Frontal cortex (tissue), 3 donors: ENCODE measurements at regions not wholly inside any gene's neighbourhood (a gene's known extent, or its start where the extent isn't known, plus 50 kb on each side); places are given as distances from the start of the nearest gene placed in this dataset.

Experiments
- DNase-seq, 2 donors: peaks; one replicate each; pipeline ENCODE4 v3.0.0; 2012; ENCODE audit warnings: low spot score in 2 of 2
- FAIRE-seq: peaks from 2 replicates; lab custom pipeline; 2012; peaks lifted over from hg19 to GRCh38; lab: Jason Lieb, UNC
- donor health status: control.
- donor health status: control.
- donor health status: control.

DNA sequence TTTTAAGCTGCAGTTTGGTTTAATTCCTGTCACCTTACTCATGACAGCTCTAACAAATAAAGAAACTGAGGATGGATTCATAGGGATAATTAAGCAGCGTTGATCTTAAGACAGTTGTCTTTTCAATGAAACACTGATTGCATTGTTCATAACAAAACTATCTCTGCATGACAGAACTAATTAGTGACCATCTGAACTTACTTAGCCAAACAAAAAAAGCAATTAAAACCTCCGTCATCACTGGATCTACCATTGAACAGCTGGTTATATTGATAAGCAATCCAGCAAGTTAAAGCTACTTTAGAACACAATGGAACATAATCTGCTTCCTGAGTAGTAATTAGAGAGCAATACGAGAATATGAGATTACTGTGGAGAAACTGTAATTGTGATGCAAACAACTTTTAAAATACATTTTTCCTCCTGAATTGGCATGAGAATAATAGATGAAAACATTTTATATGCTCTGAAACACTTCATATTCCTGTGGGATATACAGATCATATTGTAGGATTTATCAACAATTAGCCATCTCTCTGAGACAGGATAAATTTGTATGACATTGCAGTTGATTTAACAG lies 2576.8 kb downstream of the PCDH7 start:
- DNase-seq, result no peak
- no peak for FAIRE-seq

DNA sequence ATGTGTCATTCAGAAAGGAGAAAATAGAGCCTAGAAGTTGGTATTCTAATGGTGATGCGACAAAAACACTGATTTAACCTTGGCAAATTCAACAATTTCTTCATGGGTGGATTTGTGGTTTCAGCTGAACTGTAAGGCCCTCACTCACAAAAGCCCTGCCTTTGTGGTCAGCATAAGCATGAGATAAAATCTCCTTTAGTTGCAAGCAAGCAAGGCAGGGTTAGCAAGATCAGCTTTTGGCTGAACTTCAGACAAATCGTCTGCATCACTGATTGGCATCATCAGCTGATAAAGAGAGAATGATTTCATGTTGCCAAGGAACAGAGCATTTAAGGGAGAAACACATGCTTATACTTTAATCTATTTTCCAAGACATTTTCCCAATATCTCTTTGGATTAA lies 2582.2 kb downstream of the PCDH7 start:
- DNase-seq, result no peak
- FAIRE-seq, result no peak

DNA sequence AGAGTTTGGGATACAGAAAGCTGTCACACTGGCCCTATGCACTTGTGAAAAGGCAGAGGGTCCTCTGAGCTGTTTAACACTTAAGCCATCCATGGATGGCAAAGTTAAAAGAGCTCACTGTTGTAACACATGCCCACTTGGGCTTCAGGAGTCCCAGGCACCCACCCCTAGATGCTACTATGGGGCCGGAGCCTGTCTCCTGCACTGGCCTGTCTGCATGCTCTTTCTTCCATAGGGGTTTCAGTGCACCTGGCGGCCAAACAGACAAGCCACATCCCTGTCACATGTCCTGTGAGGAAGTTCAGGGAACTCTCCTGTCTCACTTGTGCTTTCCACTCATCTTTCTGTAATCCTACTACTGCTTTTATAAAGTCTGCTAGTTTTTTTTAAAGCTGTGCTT lies 2586.0 kb downstream of the PCDH7 start:
- FAIRE-seq, result no peak
- DNase-seq, result no peak

DNA sequence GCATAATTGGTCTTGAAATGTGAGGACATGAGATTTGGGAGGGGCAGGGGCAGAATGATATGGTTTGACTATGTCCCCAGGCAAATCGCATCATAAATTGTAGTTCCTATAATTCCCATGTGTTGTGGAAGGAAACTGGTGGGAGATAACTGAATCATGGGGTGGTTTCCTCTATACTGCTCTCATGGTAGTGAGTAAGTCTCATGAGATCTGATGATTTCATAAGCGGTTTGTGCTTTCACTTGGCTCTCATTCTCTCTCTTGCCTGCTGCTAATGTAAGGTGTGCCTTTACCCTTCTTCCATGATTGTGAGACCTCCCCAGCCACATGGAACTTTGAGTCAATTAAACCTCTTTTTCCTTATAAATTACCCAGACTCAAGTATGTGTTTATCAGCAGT lies 2595.9 kb downstream of the PCDH7 start:
- DNase-seq, result no peak
- no peak for FAIRE-seq

DNA sequence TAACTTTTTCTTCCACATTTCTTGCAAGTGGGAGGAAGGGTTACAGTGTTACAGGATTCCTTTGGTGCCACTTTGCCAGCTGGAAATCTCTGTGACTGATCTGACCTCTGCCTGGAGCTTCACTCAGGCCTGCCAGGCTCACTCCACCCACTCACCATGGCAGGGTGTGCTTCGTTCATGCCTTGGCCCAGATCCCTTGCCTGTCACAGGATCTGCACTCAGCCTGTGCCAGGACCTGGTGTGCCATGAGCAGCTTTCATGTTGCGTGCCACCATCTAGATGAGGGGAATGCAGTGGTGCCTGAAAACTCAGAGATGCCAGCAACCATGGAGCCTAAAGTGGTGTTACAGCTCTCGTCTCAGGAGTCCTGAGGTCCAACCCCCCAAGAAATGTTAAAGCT lies 2596.4 kb downstream of the PCDH7 start:
- DNase-seq (no peak), FAIRE-seq (no peak)

DNA sequence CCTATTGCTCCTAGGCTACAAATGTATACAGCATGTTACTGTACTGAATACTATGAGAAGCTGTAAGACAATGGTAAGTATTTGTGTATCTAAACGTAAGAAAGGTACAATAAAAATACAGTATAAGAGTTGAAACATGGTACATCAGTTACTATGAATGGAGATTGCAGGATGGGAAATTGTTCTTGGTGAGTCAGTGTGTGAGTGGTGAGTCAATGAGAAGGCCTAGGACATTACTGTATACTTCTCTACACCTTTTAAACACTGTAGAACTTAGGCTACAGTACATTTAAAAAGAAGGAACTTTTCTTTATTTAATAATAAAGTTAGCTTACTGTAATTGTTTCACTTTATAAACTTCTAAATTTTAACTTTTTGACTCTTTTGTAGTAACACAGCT lies 2603.2 kb downstream of the PCDH7 start:
- DNase-seq (no peak), FAIRE-seq (no peak)

DNA sequence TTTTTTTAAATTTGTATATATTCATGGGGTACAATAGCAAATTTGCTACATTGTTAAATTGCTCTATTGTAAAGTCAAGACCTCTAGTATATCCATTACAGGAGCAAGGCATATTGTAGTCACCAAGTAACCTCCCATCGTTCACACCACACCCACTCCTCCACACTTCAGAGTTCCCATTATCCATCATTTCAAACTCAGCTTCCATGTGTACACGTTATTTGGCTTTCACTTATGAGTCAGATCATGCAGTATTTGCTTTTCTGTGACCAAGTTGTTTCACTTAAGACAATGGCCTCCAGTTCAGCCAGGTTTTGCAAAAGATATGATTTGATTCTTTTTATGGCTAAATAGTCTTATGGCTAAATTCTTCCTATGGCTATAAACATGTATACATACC lies 2614.2 kb downstream of the PCDH7 start:
- DNase-seq (no peak), FAIRE-seq (no peak)

DNA sequence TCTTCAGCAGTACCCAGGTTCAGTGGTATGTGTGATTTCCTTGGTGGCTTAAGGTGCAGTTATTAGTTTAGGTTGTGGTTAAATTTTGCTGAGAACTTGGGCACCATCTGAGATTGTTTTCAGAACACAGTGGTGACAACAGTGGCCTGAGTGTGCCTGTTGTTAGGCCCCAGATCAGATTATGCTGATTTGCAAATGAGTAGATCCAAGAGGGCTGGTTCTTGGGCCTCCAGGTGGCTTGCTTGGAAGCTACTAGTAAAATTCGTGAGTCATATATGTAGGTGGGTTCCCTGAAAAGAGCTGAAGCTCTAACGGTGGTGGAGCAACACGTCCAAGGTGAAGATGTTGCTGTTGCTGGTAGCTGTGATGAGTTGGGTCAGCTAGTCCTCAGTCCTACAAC lies 2619.6 kb downstream of the PCDH7 start:
- FAIRE-seq (no peak), DNase-seq (no peak)

DNA sequence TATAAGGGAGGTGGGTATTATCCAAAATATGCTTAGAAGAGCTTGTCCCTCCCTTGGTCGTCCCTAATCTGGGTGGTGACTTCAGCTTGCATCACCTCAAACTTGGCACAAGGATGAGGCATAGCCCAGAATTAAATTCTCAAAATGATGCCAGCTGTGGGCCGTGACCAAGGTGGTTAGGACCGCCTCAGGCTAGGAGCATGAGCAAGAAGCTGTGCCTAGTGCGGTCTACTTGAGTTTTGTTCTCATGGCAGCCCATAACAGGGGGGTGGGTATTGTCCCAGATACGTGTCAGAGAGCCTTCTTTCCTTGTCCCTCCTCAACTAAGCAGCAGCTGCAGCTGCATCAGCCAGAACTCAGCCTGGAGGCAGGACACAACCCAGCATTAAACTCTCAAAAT lies 2620.0 kb downstream of the PCDH7 start:
- FAIRE-seq, result no peak
- no peak for DNase-seq

DNA sequence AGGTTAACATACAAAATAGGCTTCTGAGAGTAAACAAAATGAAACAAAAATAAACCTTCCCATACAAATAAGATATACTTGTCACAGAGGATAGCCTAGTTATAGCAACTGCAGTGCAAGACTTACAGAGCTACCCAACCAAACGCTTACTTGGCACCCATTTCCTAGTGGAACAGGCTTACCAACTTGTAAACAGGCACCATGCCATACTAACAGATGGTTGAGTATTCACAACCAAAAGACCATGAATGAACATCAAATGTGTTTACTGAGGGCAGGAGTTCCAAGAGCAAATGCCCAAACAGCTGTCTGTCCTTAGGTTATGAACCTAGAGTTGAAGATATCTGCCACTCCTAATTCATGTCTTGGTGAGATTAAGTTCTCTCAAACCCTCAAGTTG lies 2629.2 kb downstream of the PCDH7 start:
- DNase-seq, result no peak
- FAIRE-seq, result no peak

DNA sequence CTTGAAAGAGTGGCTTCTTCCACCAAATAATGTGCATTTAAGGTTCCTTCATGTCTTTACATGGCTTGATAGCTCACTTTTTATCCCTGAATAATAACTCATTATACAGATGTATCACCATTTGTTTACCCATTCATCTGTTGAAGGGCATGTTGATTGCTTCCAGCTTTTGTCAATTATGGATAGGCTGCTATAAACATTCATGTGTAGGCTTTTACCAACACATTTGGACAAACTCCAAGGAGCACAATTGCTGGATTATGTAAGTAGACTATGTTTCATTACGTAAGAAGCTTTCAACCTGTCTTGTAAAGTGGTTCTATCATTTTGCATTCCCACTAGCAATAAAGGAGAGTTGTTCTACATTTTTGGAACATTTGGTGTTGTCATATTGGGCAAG lies 2637.0 kb downstream of the PCDH7 start:
- DNase-seq, result no peak
- no peak for FAIRE-seq

DNA sequence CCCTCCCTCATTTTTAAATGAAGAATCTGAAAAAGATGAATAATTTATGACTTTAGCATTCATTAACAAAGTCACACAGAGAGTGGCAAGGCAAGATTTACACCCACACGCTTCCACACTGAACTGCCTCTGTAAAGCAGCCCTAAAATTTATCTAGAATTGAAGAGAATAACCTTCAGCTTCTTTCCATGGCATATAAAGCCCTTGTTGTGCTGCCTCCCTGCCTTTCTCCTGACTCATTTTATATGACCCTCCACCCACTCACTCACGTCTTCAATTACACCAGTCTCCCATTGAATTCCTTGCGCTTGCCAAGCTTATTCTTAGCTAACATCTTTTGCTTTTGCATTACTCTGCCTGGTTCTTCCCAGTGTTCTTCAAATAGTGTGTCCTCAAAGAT lies 2649.3 kb downstream of the PCDH7 start:
- no peak for FAIRE-seq
- DNase-seq, result no peak

DNA sequence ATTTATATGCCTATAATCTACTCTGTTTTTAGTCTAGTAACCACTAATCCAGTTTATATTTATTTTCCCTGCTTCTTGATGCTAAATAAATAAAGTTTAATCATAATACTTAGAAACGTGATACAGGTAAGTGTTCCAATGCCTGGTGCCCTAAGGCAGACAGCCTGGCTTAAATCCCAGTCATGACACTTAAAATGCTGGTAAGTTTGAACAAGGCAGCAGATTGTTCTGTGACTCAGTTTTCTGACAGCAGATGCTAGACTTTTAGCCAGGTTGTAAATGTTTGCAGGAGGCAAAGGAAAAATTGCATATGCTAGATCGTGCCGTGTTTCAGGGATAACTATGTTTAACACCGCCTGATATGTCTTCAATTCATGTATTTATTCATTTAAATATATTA lies 2661.6 kb downstream of the PCDH7 start:
- FAIRE-seq (no peak), DNase-seq (no peak)

DNA sequence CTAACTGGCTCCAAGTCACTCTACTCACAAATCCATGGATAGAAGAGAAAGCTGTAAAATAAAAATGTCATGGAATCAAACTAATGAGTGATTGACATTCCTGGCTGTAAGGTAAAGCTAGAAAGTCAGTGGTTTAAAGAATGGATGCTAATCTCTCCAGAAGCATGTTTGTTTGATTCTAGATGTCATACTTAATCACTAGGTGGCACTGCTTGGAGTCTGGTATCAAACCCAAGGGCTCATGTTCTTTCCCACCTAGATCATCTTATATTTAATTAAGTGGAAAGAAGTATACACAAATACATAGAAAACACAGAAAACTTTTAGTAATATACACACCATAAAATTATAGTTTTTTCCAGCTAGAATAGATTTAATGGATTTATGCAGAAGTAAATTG lies 2666.6 kb downstream of the PCDH7 start:
- no peak for FAIRE-seq
- DNase-seq, result no peak

DNA sequence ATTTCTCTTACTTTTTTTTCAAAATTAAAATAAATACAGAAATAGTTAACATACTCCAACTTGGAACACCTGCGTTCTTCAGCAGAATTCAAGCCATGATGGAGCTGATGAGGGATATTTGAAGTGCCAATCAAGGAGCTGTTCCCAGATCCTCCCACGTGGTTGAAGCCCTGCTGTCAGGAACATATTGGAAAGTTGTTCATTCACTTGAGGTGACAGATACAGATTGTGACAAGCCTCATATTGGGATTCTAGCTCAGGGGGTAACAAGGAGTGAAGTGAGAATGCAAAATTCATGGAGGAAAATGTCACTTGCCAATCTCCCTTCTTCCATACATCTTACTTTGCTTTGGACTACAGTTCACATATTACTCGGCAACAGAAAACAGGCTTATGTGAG lies 2670.8 kb downstream of the PCDH7 start:
- FAIRE-seq, result no peak
- DNase-seq, result no peak

DNA sequence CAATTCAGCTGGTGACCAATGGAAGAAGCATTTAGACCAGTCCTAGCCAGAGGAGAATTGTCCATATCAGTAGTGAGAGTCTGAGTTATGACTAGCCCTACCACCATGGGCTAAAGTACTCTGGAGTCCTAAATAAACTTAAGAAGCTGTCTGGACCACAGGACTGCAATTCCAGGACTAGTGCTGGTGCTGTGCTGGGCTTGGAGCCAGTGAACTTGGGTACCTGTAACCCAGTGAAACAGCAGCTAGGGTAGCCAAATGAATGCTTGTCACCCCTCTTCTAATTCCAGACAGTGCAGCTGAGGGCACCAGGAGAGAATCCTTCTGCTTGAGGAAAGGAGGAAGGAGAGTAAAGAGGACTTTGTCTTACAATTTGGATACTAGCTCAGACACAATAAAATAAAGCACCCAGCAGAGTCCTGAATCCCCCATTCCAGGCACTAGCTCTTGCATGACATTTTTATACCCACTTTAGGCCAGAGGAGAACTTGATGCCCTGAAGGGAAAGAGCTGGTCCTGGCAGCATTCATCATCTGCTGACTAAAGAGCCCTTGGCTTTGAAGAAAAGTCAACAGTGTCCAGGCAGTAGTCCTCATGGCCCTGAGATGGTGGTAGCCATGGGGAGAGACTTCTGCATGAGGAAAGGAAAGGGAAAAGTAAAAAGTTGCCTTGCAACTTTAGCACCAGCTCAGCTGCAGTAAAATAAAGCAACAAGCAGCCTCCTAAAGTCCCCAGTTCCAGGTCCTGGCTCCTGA lies 2675.7 kb downstream of the PCDH7 start:
- FAIRE-seq (no peak), DNase-seq (no peak)

DNA sequence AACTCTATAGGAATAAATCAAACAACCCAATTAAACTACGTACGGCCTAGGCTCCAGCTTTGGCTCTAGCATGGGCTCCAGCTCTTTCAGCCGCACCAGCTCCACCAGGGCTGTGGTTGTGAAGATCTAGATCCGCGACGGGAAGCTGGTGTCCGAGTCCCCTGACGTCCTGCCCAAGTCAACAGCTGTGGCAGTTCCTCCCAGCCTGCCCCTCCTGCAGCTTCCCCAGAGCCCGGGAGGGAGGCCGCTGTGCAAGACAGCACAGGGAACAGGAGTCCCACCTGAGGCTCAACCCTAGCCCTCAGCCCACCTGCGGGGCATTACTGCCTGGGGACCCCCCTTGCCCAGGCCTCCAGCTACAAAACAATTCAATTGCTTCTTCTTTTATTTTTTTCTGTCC lies 2680.3 kb downstream of the PCDH7 start:
- DNase-seq (no peak), FAIRE-seq (no peak)

DNA sequence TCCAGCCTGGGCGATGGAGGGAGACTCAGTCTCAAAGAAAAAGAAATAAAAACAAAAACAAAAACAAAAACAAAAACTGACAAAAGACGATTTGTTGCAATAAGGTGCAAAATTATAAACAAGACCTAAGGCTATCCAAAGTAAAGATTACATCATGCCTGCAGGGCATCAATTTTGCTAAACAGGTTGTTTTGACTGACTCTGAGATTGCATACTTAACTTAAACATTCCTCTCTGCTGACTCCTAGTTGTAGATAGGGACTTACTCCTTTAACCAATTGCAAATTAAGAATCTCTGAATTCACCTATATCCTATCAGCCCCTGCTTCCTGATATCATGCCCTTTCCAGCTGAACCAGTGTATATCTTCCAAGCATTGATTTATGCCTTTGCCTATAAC lies 2687.3 kb downstream of the PCDH7 start:
- FAIRE-seq (no peak), DNase-seq (no peak)

DNA sequence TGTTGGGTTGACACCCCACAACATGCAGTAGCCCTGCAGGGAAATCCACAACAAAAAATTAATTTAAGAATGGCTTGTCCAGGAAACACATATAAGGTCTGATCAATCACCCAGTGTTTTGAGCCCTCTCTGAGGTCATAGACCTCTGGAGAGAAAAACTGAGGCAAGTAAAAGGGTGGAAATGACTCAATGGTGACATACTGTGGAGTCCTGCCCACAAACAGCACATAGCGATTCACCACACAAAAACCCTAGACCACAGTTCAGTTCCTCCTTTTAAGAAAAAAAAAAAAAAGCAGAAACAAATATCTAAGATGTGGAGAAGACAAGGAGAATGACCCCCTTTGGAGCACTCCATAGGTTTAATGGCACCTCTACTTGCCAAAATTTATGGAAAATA lies 2691.0 kb downstream of the PCDH7 start:
- no peak for DNase-seq
- no peak for FAIRE-seq

DNA sequence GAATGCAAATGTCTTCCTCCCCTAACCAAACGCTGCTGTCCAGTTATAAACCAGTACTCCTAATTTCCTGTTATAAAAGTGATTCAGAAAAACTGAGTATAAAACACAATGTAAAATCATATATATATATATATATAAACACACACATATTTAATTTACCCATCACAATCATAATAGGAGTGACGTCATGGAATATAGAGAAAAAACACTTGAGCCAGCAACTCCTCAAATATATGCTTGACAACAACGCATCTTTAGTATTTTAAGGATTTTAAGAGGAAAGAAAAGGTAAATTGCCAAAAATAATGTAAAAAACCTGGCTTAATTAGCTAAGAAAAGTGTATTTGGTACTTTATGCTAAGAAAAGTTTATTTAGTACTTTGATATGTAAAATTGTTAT lies 2701.7 kb downstream of the PCDH7 start:
- DNase-seq, result no peak
- FAIRE-seq, result no peak

DNA sequence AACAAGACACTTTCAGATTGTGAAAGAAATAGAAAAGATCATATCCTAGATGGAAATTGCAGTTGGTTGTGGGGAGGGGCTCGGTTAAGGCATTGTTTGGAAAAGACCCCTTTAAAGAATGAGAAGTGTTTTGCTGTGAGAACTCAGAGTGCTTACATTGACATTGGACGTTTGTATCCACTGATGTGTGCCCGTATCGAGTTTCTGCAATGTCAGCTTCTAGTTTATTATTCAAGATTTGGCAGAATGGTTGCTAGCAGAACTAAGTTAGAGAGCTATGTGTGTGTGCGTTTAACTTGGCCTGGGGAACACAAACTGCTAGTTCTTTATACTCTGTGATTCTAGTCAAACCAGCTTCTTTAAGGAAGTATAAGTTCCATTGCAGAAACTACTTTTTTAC lies 2702.5 kb downstream of the PCDH7 start:
- no peak for DNase-seq
- no peak for FAIRE-seq

DNA sequence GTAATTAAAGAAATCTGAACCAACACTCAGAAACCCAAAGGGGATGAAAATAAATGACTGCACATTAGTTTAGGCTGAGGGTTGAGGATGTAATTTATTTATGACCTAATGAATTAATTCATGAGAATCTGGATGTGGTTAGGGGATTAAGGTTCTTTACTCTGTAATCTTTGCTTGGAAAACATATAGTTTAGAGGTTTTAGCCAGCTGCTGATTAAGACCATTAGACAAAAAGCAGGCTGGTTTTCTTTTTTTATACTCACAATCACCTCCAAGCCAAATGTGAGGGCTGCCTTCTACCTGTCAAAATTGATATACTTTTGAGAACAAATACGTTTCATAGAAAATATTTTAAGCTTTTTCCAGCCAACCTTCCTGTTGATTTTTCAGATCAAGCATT lies 2705.8 kb downstream of the PCDH7 start:
- FAIRE-seq, result no peak
- no peak for DNase-seq
